Nucleus accumbens (tissue), 56 donors: ENCODE measurements at regions not wholly inside any gene's neighbourhood (a gene's known extent, or its start where the extent isn't known, plus 50 kb on each side); places are given as distances from the start of the nearest gene placed in this dataset.

ENCODE experiments used
- DNase-seq, 56 donors: peaks; one replicate each; lab custom pipeline; 2025; lab: John Stamatoyannopoulos, UW

- DNase-seq, result no peak
Measured at GRCh38 chr3:124391774-124392173, 338.5 kb upstream of the UMPS start.

GRCh38 chr3:124393340-124393739 lies 336.9 kb upstream of the UMPS start:
- DNase-seq, result no peak

GRCh38 chr3:124395162-124395561 lies 335.1 kb upstream of the UMPS start:
- DNase-seq, result no peak

- DNase-seq, result no peak
Measured at GRCh38 chr3:124395584-124396338, 334.5 kb upstream of the UMPS start.

GRCh38 chr3:124396339-124396950 lies 333.8 kb upstream of the UMPS start:
- DNase-seq, result no peak

- no peak for DNase-seq
Measured at GRCh38 chr3:124397088-124397487, 333.2 kb upstream of the UMPS start.

GRCh38 chr3:124398594-124398993 lies 331.7 kb upstream of the UMPS start:
- DNase-seq, result no peak

GRCh38 chr3:124401843-124402242 lies 328.4 kb upstream of the UMPS start:
- DNase-seq, result no peak

- DNase-seq, result no peak
Measured at GRCh38 chr3:124402791-124403190, 327.5 kb upstream of the UMPS start.

GRCh38 chr3:124404621-124405020 lies 325.6 kb upstream of the UMPS start:
- no peak for DNase-seq

GRCh38 chr3:124407260-124407659 lies 323.0 kb upstream of the UMPS start:
- no peak for DNase-seq

- DNase-seq, result no peak
Measured at GRCh38 chr3:124409650-124410275, 320.5 kb upstream of the UMPS start.

GRCh38 chr3:124410471-124410870 lies 319.8 kb upstream of the UMPS start:
- no peak for DNase-seq

- DNase-seq, result no peak
Measured at GRCh38 chr3:124411728-124412127, 318.5 kb upstream of the UMPS start.

GRCh38 chr3:124412644-124413043 lies 317.6 kb upstream of the UMPS start:
- DNase-seq, result no peak

- DNase-seq, result no peak
Measured at GRCh38 chr3:124413393-124413792, 316.9 kb upstream of the UMPS start.

GRCh38 chr3:124413989-124414598 lies 316.2 kb upstream of the UMPS start:
- peak in 2 of 56 donors; percentile 4 to 5 for DNase-seq

GRCh38 chr3:124415446-124415960 lies 314.7 kb upstream of the UMPS start:
- DNase-seq, result no peak

GRCh38 chr3:124419303-124419702 lies 310.9 kb upstream of the UMPS start:
- DNase-seq, result no peak

- DNase-seq, result peak in 3 of 56 donors; percentile 10 to 18 (median 11)
Measured at GRCh38 chr3:124420392-124420791, 309.9 kb upstream of the UMPS start.

GRCh38 chr3:124422805-124423204 lies 307.4 kb upstream of the UMPS start:
- no peak for DNase-seq
